A549 (cell line): ENCODE measurements at regions not wholly inside any gene's neighbourhood (a gene's known extent, or its start where the extent isn't known, plus 50 kb on each side); places are given as distances from the start of the nearest gene placed in this dataset.

Experiments
- BHLHE40 ChIP-seq: IDR thresholded peaks from 2 replicates; pipeline ENCODE4 v1.6.1; 2012; ENCODE audit warnings: low read depth, low read length, inconsistent platforms
- MAZ ChIP-seq: fragments of 150-350 bp; IDR thresholded peaks from 2 replicates; pipeline ENCODE4 v1.6.1; 2014; ENCODE audit warnings: antibody characterized with exemption, low read depth, low read length, borderline replicate concordance
- POLR2A ChIP-seq: IDR thresholded peaks from 2 replicates; pipeline ENCODE4 v1.6.1; 2012; ENCODE audit warnings: mild to moderate bottlenecking, low read length
- ZFP36 ChIP-seq: fragments of 450-650 bp; IDR thresholded peaks from 2 replicates; pipeline ENCODE4 v1.6.1; 2014; ENCODE audit warnings: borderline replicate concordance; ENCODE audit not compliant: partially characterized antibody
- TF ChIP-seq, protein P1 (sequence below): fragments of >200 bp; sonication (Bioruptor Twin); formaldehyde crosslinking; IDR thresholded peaks from 3 replicates; pipeline ENCODE4 v1.5.1; 2016

DNA sequence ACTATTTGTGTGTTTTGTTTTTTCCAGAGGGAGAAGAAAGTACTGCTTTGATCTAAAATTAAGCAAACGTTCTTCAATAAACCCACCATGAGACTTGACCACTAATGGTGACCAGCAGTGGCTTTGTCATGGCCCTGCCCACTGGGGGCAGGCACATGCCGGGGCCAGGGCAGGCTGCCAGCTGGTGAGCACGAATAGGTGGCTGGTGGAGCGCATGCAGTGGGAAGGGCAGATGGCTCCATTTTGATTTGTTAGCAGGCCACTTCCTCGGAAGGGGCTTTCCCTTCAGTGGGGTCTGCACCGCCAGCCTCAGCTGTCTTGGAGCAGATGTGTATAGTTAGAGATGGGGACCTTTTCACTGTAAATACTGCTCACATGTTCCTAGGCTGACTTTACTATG, 277.1 kb downstream of the SOX11 start:
- TF ChIP-seq, protein P1, sequence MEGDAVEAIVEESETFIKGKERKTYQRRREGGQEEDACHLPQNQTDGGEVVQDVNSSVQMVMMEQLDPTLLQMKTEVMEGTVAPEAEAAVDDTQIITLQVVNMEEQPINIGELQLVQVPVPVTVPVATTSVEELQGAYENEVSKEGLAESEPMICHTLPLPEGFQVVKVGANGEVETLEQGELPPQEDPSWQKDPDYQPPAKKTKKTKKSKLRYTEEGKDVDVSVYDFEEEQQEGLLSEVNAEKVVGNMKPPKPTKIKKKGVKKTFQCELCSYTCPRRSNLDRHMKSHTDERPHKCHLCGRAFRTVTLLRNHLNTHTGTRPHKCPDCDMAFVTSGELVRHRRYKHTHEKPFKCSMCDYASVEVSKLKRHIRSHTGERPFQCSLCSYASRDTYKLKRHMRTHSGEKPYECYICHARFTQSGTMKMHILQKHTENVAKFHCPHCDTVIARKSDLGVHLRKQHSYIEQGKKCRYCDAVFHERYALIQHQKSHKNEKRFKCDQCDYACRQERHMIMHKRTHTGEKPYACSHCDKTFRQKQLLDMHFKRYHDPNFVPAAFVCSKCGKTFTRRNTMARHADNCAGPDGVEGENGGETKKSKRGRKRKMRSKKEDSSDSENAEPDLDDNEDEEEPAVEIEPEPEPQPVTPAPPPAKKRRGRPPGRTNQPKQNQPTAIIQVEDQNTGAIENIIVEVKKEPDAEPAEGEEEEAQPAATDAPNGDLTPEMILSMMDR, result no peak
- TF ChIP-seq ZFP36 (no peak), BHLHE40 (no peak), POLR2A (no peak), MAZ (no peak)
